Choroid plexus epithelial cell (primary cell): ENCODE measurements at regions not wholly inside any gene's neighbourhood (a gene's known extent, or its start where the extent isn't known, plus 50 kb on each side); places are given as distances from the start of the nearest gene placed in this dataset.
"Not testable (repeated sequence)": the region's sequence is repeated elsewhere in the genome, so short reads cannot be mapped to it uniquely, and the experiment has no call there.

Source experiments
- DNase-seq: peaks from one replicate; pipeline ENCODE4 v3.0.0-alpha.2; 2010; ENCODE audit warnings: low read depth
- H3K4me3 ChIP-seq: 2 replicates; pipeline ENCODE4 v1.5.1; 2011; ENCODE audit warnings: low read depth, mild to moderate bottlenecking, control low read depth, low read length, moderate library complexity
- CTCF ChIP-seq: conservative IDR thresholded peaks from 2 replicates; pipeline ENCODE4 v1.5.1; 2011; ENCODE audit warnings: low read depth, mild to moderate bottlenecking, control low read depth, inconsistent platforms, low read length, moderate library complexity

- TF ChIP-seq CTCF, result no peak
- H3K4me3 ChIP-seq, result peak overlapping the region; percentile 51
- no peak for DNase-seq
These were observed 108.4 kb upstream of the LARP1 start for GRCh38 chr5:154646745-154647113.

- no peak for TF ChIP-seq CTCF
- no peak overlapping the region for H3K4me3 ChIP-seq
- DNase-seq, result no peak
These were observed 110.3 kb upstream of the LARP1 start for GRCh38 chr5:154644745-154645411.

GRCh38 chr5:154642499-154643245, 112.5 kb upstream of the LARP1 start:
- peak; percentile 74 for TF ChIP-seq CTCF
- peak; percentile 47 for DNase-seq
- H3K4me3 ChIP-seq, result no peak overlapping the region

GRCh38 chr5:154640213-154640831, 114.9 kb upstream of the LARP1 start:
- not testable (repeated sequence) for H3K4me3 ChIP-seq
- TF ChIP-seq CTCF, result peak; percentile 56
- peak; percentile 43 for DNase-seq

- not testable (repeated sequence) for DNase-seq, H3K4me3 ChIP-seq
These were observed 118.4 kb upstream of the LARP1 start for GRCh38 chr5:154636786-154637185.

GRCh38 chr5:154636271-154636670, 118.9 kb upstream of the LARP1 start:
- not testable (repeated sequence) for DNase-seq, H3K4me3 ChIP-seq

GRCh38 chr5:154633744-154634143, 121.4 kb upstream of the LARP1 start:
- H3K4me3 ChIP-seq, DNase-seq: not testable (repeated sequence)

GRCh38 chr5:154631141-154631540, 124.0 kb upstream of the LARP1 start:
- no peak overlapping the region for H3K4me3 ChIP-seq
- no peak for DNase-seq
- no peak for TF ChIP-seq CTCF
